ENCODE measurements at regions not wholly inside any gene's neighbourhood (a gene's known extent, or its start where the extent isn't known, plus 50 kb on each side); places are given as distances from the start of the nearest gene placed in this dataset.

- 60 to 70% methylated on average over 2 to 4 of the region's 4 CpGs for WGBS, 2 donors
- H3K27me3 ChIP-seq, result no peaks in the 10 kb centered on the region
- TF ChIP-seq CTCF (IDR thresholded peaks at IDR 0.05) (no peak), POLR2A (IDR thresholded peaks at IDR 0.05) (no peak)
- H3K4me1 ChIP-seq, result no peaks in the 10 kb centered on the region
- no peak overlapping the region for H3K27ac ChIP-seq
- H3K4me3 ChIP-seq, result no peak overlapping the region
- no peaks in the 10 kb centered on the region for H3K36me3 ChIP-seq (ENCODE audit: low read depth, missing control alignments)
- DNase-seq, result no peak
- intact Hi-C loops (cut with DNase I; ENCODE audit: low total_unique reads), result no loop called here
- no peaks in the 10 kb centered on the region for H3K9me3 ChIP-seq
Observed at GRCh38 chrX:95145848-95146490, 1472.0 kb downstream of the FAM133A start.

GRCh38 chrX:95152810-95153209, 1478.8 kb downstream of the FAM133A start:
- Histone ChIP-seq H3K36me3 (ENCODE audit: low read depth, missing control alignments) (no peaks in the 10 kb centered on the region), H3K4me3 (no peak overlapping the region), H3K27ac (no peak overlapping the region), H3K27me3 (no peaks in the 10 kb centered on the region), H3K4me1 (no peaks in the 10 kb centered on the region), H3K9me3 (no peaks in the 10 kb centered on the region)
- TF ChIP-seq CTCF (IDR thresholded peaks at IDR 0.05), result no peak
- TF ChIP-seq POLR2A (IDR thresholded peaks at IDR 0.05), result no peak
- intact Hi-C loops (cut with DNase I; ENCODE audit: low total_unique reads), result no loop called here
- no peak for DNase-seq
- WGBS, 2 donors, result 90 to 94% methylated on average over 3 to 4 of the region's 4 CpGs

- Histone ChIP-seq H3K4me1 (no peaks in the 10 kb centered on the region), H3K27ac (no peak overlapping the region), H3K9me3 (no peaks in the 10 kb centered on the region), H3K4me3 (no peak overlapping the region), H3K27me3 (no peaks in the 10 kb centered on the region), H3K36me3 (ENCODE audit: low read depth, missing control alignments) (no peaks in the 10 kb centered on the region)
- TF ChIP-seq POLR2A (IDR thresholded peaks at IDR 0.05) (no peak), CTCF (IDR thresholded peaks at IDR 0.05) (no peak)
- intact Hi-C loops (cut with DNase I; ENCODE audit: low total_unique reads), result no loop called here
- no peak for DNase-seq
Observed at GRCh38 chrX:95156566-95156965, 1482.6 kb downstream of the FAM133A start.

MicroRNA genes in the stretch of these regions (microRNA counts, 767-probe panel; counts per million panel counts)
- microRNA hsa-miR-548m, result 0 to 152 counts per million in 2 donors

Small RNA genes lying in the stretch of these regions (microRNA-seq; reads per million reads assigned to microRNA genes)
- gene MIR548M (ENCODE audit: borderline number of aligned reads in 2 of 2, borderline replicate concordance in 1 of 2), result 0 reads per million in 2 donors

Small RNA genes lying in the stretch of these regions (small RNA-seq; reads per million reads assigned to genes)
- 0 reads per million in 2 donors for gene MIR548M

Data from testis (tissue), 2 donors.